Fibroblast of lung (primary cell): ENCODE measurements at regions not wholly inside any gene's neighbourhood (a gene's known extent, or its start where the extent isn't known, plus 50 kb on each side); places are given as distances from the start of the nearest gene placed in this dataset.

Experiments used
- DNase-seq, 2 donors: peaks; one replicate each; pipeline versions ENCODE4 v3.0.0 to v3.0.0-alpha.2; 2010; ENCODE audit warnings: low read depth in 2 of 2
- H2AFZ ChIP-seq: 2 replicates; pipeline ENCODE4 v1.5.1; 2012; ENCODE audit warnings: low read length, control low read depth, inconsistent platforms
- H3K27ac ChIP-seq: 2 replicates; pipeline ENCODE4 v1.5.1; 2011; ENCODE audit warnings: low read length, control low read depth; ENCODE audit not compliant: insufficient read depth
- H3K27me3 ChIP-seq: 2 replicates; pipeline ENCODE4 v1.5.1; 2011; ENCODE audit warnings: mild to moderate bottlenecking, low read length; ENCODE audit not compliant: control insufficient read depth, insufficient read depth
- H3K36me3 ChIP-seq: 2 replicates; pipeline ENCODE4 v1.5.1; 2011; ENCODE audit warnings: low read length; ENCODE audit not compliant: control insufficient read depth, insufficient read depth
- H3K4me1 ChIP-seq: 2 replicates; pipeline ENCODE4 v1.5.1; 2011; ENCODE audit warnings: low read length; ENCODE audit not compliant: control insufficient read depth, insufficient read depth; ENCODE audit errors: extremely low read depth
- H3K4me2 ChIP-seq: 2 replicates; pipeline ENCODE4 v1.5.1; 2011; ENCODE audit warnings: low read length, control low read depth; ENCODE audit not compliant: insufficient read depth; ENCODE audit errors: extremely low read depth
- H3K4me3 ChIP-seq, 4 experiments: fragments of 200-600 bp in 1 of 4; sonication (generic) in 1 of 4; replicated peaks in 1 of 4; 2 replicates each; pipeline ENCODE4 v1.5.1; 2011 to 2016; ENCODE audit warnings: low read length in 4 of 4, low read depth in 3 of 4, mild to moderate bottlenecking in 3 of 4, control low read depth in 2 of 4, inconsistent platforms in 1 of 4, mixed read lengths in 1 of 4; ENCODE audit not compliant: insufficient read depth in 1 of 4; ENCODE audit errors: control extremely low read depth in 1 of 4
- H3K79me2 ChIP-seq: 2 replicates; pipeline ENCODE4 v1.5.1; 2012; ENCODE audit warnings: mild to moderate bottlenecking, low read length, inconsistent platforms; ENCODE audit not compliant: control insufficient read depth, insufficient read depth
- H3K9ac ChIP-seq: 2 replicates; pipeline ENCODE4 v1.5.1; 2011; ENCODE audit warnings: mild to moderate bottlenecking, low read length, control low read depth; ENCODE audit not compliant: insufficient read depth
- H3K9me3 ChIP-seq: 2 replicates; pipeline ENCODE4 v1.5.1; 2012; ENCODE audit warnings: low read depth, low read length; ENCODE audit not compliant: control insufficient read depth, insufficient read depth
- H4K20me1 ChIP-seq: 2 replicates; pipeline ENCODE4 v1.5.1; 2011; ENCODE audit warnings: low read length; ENCODE audit not compliant: control insufficient read depth, insufficient read depth; ENCODE audit errors: extremely low read depth
- EZH2 ChIP-seq: IDR thresholded peaks from 2 replicates; pipeline ENCODE4 v1.5.1; 2012; ENCODE audit warnings: low read length, control low read depth, mild to moderate bottlenecking; ENCODE audit errors: missing control alignments
- TF ChIP-seq, protein P1 (sequence below), 2 donors: IDR thresholded peaks in 1 of 2; conservative IDR thresholded peaks in 1 of 2; 1 replicate in 1 of 2; 2 replicates in 1 of 2; pipeline ENCODE4 v1.5.1; 2011 to 2012; ENCODE audit warnings: low read length in 2 of 2, control low read depth in 1 of 2, inconsistent platforms in 1 of 2, low read depth in 1 of 2, mild to moderate bottlenecking in 1 of 2

DNA sequence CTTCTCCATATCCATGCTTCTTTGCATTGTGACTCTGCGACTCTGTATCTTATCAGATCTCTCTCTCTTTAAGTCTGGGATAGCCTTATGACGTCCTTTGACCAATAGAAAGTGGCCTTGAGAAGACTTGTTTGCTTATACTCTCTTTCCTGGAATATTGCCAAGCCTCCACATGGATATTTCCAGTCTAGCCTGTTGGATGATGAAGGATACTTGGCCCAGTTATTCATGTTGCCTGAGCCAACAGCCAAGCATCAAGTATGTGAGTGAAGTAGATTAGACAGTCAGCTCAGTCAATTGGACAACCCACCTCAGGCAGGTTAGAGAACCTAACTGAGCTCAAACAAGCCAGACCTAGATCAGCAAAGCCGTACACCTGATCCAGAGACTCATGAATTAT is 864.2 kb upstream of the MGAT4C start:
- no peak overlapping the region for H3K9ac ChIP-seq

DNA sequence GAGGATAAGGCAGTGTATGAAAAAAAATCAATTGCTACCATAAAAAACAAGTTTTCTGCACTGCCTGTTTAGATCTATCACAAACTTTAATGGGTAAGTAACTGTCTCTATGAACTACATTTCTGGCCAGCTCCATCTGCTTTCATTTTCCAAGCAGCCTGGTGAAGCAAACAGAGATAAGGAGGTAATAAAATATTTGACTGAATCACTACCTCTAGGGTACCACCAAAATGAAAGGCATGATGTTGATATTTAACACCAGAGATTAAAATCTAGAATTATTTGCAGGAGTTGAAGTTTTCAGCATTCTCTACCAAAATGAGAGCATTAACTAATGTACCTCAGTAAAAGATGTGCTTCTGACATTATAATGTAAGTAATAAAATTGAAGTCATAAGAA is 863.5 kb upstream of the MGAT4C start:
- peak in 1 of 2 donors; percentile 28 for DNase-seq
- Histone ChIP-seq H3K4me2 (no peak overlapping the region), H3K27me3 (no peaks in the 10 kb centered on the region), H2AFZ (no peak overlapping the region), H3K27ac (no peak overlapping the region), H3K9me3 (no peaks in the 10 kb centered on the region), H3K9ac (no peak overlapping the region), H3K79me2 (no peaks in the 10 kb centered on the region), H3K36me3 (no peaks in the 10 kb centered on the region), H4K20me1 (no peaks in the 10 kb centered on the region), H3K4me1 (no peaks in the 10 kb centered on the region), H3K4me3 (no peak overlapping the region)
- TF ChIP-seq, protein P1, sequence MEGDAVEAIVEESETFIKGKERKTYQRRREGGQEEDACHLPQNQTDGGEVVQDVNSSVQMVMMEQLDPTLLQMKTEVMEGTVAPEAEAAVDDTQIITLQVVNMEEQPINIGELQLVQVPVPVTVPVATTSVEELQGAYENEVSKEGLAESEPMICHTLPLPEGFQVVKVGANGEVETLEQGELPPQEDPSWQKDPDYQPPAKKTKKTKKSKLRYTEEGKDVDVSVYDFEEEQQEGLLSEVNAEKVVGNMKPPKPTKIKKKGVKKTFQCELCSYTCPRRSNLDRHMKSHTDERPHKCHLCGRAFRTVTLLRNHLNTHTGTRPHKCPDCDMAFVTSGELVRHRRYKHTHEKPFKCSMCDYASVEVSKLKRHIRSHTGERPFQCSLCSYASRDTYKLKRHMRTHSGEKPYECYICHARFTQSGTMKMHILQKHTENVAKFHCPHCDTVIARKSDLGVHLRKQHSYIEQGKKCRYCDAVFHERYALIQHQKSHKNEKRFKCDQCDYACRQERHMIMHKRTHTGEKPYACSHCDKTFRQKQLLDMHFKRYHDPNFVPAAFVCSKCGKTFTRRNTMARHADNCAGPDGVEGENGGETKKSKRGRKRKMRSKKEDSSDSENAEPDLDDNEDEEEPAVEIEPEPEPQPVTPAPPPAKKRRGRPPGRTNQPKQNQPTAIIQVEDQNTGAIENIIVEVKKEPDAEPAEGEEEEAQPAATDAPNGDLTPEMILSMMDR (conservative IDR thresholded peaks at IDR 0.05 in 1 of 2, IDR thresholded peaks at IDR 0.05 in 1 of 2; ENCODE audit: low read depth in 1 of 2, low read length in 2 of 2) = no peak
- TF ChIP-seq EZH2 = no peak

More for the DNA sequence above, 864.2 kb upstream of the MGAT4C start:
- TF ChIP-seq EZH2 = no peak
- TF ChIP-seq, protein P1 (conservative IDR thresholded peaks at IDR 0.05 in 1 of 2, IDR thresholded peaks at IDR 0.05 in 1 of 2; ENCODE audit: low read depth in 1 of 2, low read length in 2 of 2) = no peak
- Histone ChIP-seq H3K4me2 (no peak overlapping the region), H3K79me2 (no peaks in the 10 kb centered on the region), H4K20me1 (no peaks in the 10 kb centered on the region), H3K27ac (no peak overlapping the region), H3K4me3 (no peak overlapping the region), H3K9me3 (no peaks in the 10 kb centered on the region), H3K4me1 (no peaks in the 10 kb centered on the region), H2AFZ (no peak overlapping the region), H3K27me3 (no peaks in the 10 kb centered on the region), H3K36me3 (no peaks in the 10 kb centered on the region)
- DNase-seq = peak; percentile 10 to 40

DNA sequence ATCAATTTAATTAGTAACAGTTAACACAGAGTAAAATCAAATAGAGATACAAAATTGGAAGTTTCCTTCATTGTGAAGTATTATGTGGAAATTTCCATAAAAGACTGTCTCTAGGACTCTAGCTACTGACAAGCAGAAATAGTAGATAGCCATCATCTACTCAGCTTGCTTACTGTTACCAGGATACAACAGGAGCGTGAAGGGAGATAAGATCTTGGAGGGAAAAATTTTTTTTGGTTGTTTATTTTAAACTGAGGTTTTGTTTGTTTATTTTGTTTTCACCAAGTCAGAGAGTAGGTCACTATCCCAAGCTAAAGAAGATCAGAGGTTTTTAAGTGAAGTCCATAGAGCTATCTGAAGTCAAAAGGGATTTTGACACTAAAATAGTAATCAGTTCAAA is 861.3 kb upstream of the MGAT4C start:
- TF ChIP-seq, protein P1 (conservative IDR thresholded peaks at IDR 0.05 in 1 of 2, IDR thresholded peaks at IDR 0.05 in 1 of 2; ENCODE audit: low read depth in 1 of 2, low read length in 2 of 2) = no peak
- TF ChIP-seq EZH2 = no peak
- Histone ChIP-seq H2AFZ (no peak overlapping the region), H4K20me1 (no peaks in the 10 kb centered on the region), H3K79me2 (no peaks in the 10 kb centered on the region), H3K9ac (no peak overlapping the region), H3K4me1 (no peaks in the 10 kb centered on the region), H3K9me3 (no peaks in the 10 kb centered on the region), H3K4me3 (no peak overlapping the region), H3K27me3 (no peaks in the 10 kb centered on the region), H3K4me2 (no peak overlapping the region), H3K27ac (no peak overlapping the region), H3K36me3 (no peaks in the 10 kb centered on the region)
- no peak for DNase-seq
